ENCODE measurements at regions not wholly inside any gene's neighbourhood (a gene's known extent, or its start where the extent isn't known, plus 50 kb on each side); places are given as distances from the start of the nearest gene placed in this dataset.
A peak's percentile ranks its signal among the peaks of the same experiment; 100 is the strongest.
"Not testable (repeated sequence)": the region's sequence is repeated elsewhere in the genome, so short reads cannot be mapped to it uniquely, and the experiment has no call there.

DNA sequence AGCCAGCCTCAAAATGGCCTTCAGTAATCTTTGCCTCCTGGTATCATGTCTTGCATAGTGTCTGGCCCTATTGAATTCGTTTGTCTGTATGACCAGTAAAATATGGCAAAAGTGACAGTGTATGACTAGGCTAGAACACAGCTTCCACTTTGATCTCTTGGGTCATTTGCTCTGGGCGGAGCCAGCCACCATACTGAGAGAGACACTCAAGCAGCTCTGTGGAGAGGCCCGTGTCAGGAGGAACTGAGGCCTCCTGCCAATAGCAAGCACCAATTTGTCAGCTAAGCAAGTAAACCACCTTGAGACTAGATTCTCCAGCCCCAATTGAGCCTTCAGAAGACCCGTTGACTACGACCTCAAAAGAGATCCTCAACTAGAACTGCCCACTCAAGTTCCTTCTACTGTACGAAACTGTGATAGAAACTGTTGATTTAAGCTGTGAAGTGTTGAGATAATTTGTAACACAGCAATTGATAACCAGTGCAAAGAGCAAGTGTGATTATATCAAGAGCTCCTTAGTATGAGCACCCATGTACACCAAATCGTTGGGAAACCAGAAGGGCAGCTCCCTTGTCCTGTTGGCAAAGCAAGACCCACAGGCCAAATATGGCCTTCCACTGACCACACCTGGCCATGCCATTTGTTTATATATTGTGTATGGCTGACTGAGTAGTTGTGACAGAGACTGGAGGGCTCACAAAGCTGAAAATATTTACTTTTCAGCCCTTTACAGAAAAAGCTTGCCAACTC is 52.7 kb upstream of the SERBP1 start:
- ATAC-seq (replicated peaks) (no peak), DNase-seq (no peak)
- H3K36me3 Mint-ChIP-seq (ENCODE audit: insufficient read depth) = peaks cover 3% of the 10 kb centered on the region
- no peak overlapping the region for H3K27ac Mint-ChIP-seq
- no peaks in the 10 kb centered on the region for H3K4me1 Mint-ChIP-seq (ENCODE audit: low read depth in 2 of 2)
- H3K9me3 Mint-ChIP-seq = no peaks in the 10 kb centered on the region
- H3K27me3 Mint-ChIP-seq = no peaks in the 10 kb centered on the region
- no peak overlapping the region for H3K4me3 Mint-ChIP-seq

DNA sequence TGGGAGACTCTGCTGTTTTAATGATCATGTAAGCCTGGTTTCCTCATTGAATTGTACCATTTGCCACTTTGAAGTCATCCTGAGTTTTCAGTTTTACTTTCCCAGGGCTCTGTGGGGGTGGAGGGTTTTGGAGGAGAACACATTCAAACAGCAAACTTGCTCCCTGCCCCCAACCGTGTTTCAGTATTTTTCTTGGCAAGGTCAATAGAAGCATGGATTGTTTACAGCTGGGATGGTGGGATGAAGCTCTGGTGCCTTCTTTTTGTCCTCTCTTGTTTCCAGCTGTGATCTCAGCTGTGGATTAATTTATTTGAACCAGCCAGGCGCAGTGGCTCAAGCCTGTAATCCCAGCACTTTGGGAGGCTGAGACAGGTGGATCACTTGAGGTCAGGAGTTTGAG is 54.3 kb upstream of the SERBP1 start:
- Mint-ChIP-seq H3K36me3 (ENCODE audit: insufficient read depth) (peaks cover 3% of the 10 kb centered on the region), H3K4me3 (no peak overlapping the region), H3K27me3 (no peaks in the 10 kb centered on the region), H3K4me1 (ENCODE audit: low read depth in 2 of 2) (no peaks in the 10 kb centered on the region), H3K9me3 (no peaks in the 10 kb centered on the region), H3K27ac (no peak overlapping the region)
- no peak for ATAC-seq (replicated peaks)
- DNase-seq = no peak

DNA sequence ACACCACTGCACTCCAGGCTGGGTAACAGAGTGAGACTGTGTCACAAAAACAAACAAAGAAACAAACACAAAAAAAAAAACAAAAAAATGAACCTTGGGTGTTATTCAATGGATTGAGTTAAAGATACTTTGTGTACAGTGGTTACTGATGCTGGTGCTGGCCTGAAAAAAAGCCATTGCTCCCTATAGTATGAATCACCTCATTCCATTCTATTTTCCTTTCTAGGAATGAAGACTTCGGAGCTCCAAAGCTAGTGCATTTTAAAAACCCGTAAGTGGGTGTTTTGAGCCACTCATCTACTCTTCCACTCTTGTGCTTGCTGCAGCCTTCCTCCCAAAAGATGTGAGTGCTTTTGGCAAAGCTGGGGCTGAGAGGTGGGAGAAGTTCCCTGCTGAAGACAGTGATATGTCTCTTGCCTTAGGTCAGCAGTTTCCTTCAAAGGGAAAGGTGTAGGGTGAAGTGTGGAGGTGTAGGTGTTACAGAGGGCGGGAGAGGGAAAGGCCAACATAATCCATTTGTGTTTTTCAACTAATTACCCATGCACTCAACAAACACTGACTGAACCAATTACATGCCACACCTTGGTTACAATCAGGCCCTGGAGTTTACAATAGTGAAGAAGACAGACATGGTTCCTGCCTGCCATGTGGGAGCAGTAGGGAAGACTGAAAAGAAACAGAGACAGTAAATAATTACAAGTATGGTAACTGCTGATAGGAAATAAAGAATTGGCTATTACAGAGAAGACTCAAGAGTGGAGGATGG is 55.0 kb upstream of the SERBP1 start:
- Mint-ChIP-seq H3K9me3 (no peaks in the 10 kb centered on the region), H3K4me1 (ENCODE audit: low read depth in 2 of 2) (no peaks in the 10 kb centered on the region), H3K27ac (no peak overlapping the region), H3K36me3 (ENCODE audit: insufficient read depth) (peaks cover 3% of the 10 kb centered on the region), H3K27me3 (no peaks in the 10 kb centered on the region), H3K4me3 (no peak overlapping the region)
- DNase-seq (no peak), ATAC-seq (replicated peaks) (no peak)

DNA sequence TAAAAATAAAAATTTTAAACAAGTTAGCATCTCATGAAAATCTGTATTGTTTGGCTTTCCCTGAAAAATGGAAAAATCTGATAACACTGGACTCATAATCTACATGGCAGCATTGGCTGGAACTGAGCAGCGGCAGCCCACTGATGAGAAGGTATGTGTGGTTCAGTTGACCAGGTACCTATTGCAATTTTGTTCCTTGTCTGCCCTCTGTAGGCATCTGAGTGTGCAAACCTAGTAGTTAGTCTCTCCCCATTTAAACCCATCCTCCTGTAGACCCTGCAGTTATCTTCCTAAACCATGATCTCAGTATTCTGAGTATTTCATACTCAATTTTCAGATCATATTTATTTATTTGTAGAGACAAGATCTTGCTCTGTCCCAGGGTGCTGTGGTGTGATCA is 59.4 kb upstream of the SERBP1 start:
- Mint-ChIP-seq H3K4me3 (no peak overlapping the region), H3K4me1 (ENCODE audit: low read depth in 2 of 2) (no peaks in the 10 kb centered on the region), H3K27ac (no peak overlapping the region), H3K27me3 (no peaks in the 10 kb centered on the region), H3K36me3 (ENCODE audit: insufficient read depth) (no peaks in the 10 kb centered on the region), H3K9me3 (no peaks in the 10 kb centered on the region)
- no peak for ATAC-seq (replicated peaks)
- no peak for DNase-seq

DNA sequence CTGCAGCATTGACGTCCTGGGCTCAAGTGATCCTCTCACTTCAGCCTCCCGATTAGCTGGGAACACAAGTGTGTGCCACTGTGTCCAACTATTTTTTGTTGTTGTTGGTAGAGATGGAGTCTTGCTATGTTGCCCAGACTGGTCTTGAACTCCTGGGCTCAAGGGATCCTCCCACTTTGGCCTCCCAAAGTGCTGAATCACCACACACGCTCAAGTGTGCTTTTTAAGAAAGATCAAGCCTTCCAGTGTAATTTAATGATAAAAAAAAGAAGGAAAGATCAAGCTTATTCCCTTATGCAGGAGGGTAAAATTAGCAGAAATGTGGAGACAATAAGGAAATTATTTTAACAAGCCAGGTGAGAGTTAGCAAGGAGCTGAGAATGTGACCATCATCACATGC is 61.1 kb upstream of the SERBP1 start:
- H3K4me3 Mint-ChIP-seq = no peak overlapping the region
- no peaks in the 10 kb centered on the region for H3K27me3 Mint-ChIP-seq
- H3K4me1 Mint-ChIP-seq (ENCODE audit: low read depth in 2 of 2) = no peaks in the 10 kb centered on the region
- no peaks in the 10 kb centered on the region for H3K36me3 Mint-ChIP-seq (ENCODE audit: insufficient read depth)
- no peak for ATAC-seq (replicated peaks)
- no peak overlapping the region for H3K27ac Mint-ChIP-seq
- H3K9me3 Mint-ChIP-seq = no peaks in the 10 kb centered on the region
- no peak for DNase-seq

DNA sequence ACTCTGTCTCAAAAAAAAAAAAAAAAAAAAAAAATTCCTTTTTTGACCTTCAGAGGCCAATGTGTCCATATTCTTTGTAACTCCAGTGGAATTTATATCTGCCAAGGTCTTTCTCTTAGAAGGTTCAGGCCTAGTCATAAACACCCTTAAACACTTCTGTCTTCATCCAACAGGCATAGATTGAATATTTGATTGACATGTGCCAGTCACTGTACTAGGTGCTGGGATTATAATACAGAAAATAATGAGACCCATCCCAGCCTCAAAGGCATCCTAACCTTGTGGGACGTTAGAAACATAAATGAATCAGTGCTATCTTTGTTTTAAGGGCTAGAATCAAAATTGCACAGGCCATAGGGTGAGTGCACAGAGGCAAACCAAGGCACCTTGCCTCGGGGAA is 62.9 kb upstream of the SERBP1 start:
- no peaks in the 10 kb centered on the region for H3K27me3 Mint-ChIP-seq

DNA sequence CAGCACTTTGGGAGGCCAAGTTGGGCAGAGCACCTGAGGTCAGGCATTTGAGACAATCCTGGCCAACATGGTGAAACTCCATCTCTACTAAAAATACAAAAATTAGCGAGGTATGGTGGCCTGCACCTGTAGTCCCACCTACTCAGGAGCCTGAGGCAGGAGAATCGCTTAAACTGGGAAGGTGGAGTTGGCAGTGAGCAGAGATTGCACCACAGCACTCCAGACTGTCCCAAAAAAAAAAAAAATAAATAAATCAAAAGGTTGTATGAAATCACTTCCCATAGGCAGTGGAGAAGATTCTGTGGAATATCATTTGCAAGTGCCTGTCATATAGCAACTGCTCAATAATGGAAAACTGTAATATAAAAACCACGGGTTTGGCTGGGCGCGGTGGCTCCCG is 65.1 kb upstream of the SERBP1 start:
- Mint-ChIP-seq H3K4me1 (ENCODE audit: low read depth in 2 of 2) (peaks cover 0 to 1% of the 10 kb centered on the region in 2 donors), H3K4me3 (no peak overlapping the region), H3K36me3 (ENCODE audit: insufficient read depth) (no peaks in the 10 kb centered on the region), H3K27ac (no peak overlapping the region), H3K9me3 (no peaks in the 10 kb centered on the region), H3K27me3 (no peaks in the 10 kb centered on the region)
- ATAC-seq (replicated peaks) = no peak
- no peak for DNase-seq

More for the DNA sequence above, 62.9 kb upstream of the SERBP1 start:
- DNase-seq (no peak), ATAC-seq (replicated peaks) (no peak)
- no peaks in the 10 kb centered on the region for H3K9me3 Mint-ChIP-seq
- no peak overlapping the region for H3K27ac Mint-ChIP-seq
- no peaks in the 10 kb centered on the region for H3K4me1 Mint-ChIP-seq (ENCODE audit: low read depth in 2 of 2)
- H3K36me3 Mint-ChIP-seq (ENCODE audit: insufficient read depth) = no peaks in the 10 kb centered on the region
- no peak overlapping the region for H3K4me3 Mint-ChIP-seq

DNA sequence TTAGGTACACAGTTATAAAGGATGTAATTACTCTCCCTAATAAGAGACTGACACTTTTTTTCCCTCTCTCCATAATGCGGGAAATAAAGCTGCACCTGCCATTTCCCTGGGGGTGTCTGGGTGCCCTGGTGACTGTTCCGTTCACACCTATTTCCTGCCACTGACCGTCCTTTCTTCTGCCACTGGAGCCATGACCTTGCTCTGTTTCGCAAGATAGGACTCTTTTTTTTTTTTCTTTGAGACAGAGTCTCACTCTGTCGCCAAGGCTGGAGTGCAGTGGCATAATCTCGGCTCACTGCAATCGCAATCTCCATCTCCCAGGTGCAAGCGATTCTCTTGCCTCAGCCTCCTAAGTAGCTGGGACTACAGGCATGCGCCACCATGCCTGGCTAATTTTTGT is 66.1 kb upstream of the SERBP1 start:
- no peak overlapping the region for H3K27ac Mint-ChIP-seq
- no peaks in the 10 kb centered on the region for H3K9me3 Mint-ChIP-seq

DNA sequence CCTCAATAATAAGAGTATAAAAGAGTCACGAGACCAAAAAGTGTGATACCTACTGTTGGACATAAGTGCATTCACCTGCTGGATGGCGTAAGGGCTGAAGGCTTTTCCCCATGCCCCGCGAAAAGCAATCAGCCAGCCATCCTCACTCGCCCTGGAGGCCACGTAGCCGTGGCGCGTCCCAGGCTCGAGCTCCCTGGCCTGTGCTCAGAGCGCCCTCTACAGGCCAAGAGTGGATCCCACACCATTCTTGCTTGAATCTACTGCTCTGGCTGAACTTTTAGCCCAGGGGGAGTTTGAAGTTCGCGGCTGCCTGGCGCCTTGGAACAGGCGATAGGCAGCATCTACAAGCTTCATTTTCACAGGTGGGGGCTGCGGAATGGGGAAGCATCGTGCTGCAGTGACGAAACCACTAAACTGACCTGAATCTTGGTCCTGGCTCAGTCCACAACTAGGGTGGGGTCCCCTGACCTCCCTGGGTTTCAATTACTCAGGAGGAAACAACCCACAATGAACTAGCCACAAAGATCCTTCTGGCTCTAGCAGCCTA is 70.3 kb upstream of the SERBP1 start:
- Mint-ChIP-seq H3K4me3 (peak overlapping the region in 1 of 2 donors; percentile 33), H3K4me1 (ENCODE audit: low read depth in 2 of 2) (peaks cover 3 to 4% of the 10 kb centered on the region in 2 donors), H3K27ac (no peak overlapping the region), H3K36me3 (ENCODE audit: insufficient read depth) (no peaks in the 10 kb centered on the region), H3K9me3 (no peaks in the 10 kb centered on the region), H3K27me3 (peaks cover 0 to 5% of the 10 kb centered on the region in 2 donors)
- peak; percentile 100 for ATAC-seq (replicated peaks)
- DNase-seq = peak; percentile 83 to 85 (median 84)

More for the DNA sequence above, 66.1 kb upstream of the SERBP1 start:
- DNase-seq (no peak), ATAC-seq (replicated peaks) (no peak)
- no peaks in the 10 kb centered on the region for H3K27me3 Mint-ChIP-seq
- no peak overlapping the region for H3K4me3 Mint-ChIP-seq
- H3K36me3 Mint-ChIP-seq (ENCODE audit: insufficient read depth) = no peaks in the 10 kb centered on the region
- peaks cover 3 to 4% of the 10 kb centered on the region in 2 donors for H3K4me1 Mint-ChIP-seq (ENCODE audit: low read depth in 2 of 2)

DNA sequence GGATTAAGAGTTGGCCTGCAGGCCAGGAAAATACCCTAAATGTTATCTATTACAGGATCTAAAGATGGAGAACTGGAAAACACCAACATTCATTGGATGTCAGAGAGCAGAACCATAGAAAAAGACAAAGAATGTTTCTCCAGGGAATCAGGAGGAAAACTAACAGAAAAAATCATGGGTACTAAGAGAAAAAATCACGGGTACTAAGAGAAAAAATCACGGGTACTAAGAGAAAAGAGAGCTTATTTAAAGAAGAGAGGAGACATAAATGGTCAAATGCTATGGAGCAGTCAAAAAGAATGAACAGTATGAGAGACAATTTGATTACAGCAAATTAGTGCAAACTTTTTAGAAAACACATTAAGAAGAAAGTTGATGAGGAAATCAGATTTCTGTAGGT is 73.8 kb upstream of the SERBP1 start:
- ATAC-seq (replicated peaks) (no peak), DNase-seq (no peak)
- peaks cover 0 to 5% of the 10 kb centered on the region in 2 donors for H3K27me3 Mint-ChIP-seq
- H3K9me3 Mint-ChIP-seq = no peaks in the 10 kb centered on the region
- H3K4me3 Mint-ChIP-seq = no peak overlapping the region
- no peaks in the 10 kb centered on the region for H3K36me3 Mint-ChIP-seq (ENCODE audit: insufficient read depth)
- peaks cover 3 to 4% of the 10 kb centered on the region in 2 donors for H3K4me1 Mint-ChIP-seq (ENCODE audit: low read depth in 2 of 2)
- H3K27ac Mint-ChIP-seq = no peak overlapping the region

DNA sequence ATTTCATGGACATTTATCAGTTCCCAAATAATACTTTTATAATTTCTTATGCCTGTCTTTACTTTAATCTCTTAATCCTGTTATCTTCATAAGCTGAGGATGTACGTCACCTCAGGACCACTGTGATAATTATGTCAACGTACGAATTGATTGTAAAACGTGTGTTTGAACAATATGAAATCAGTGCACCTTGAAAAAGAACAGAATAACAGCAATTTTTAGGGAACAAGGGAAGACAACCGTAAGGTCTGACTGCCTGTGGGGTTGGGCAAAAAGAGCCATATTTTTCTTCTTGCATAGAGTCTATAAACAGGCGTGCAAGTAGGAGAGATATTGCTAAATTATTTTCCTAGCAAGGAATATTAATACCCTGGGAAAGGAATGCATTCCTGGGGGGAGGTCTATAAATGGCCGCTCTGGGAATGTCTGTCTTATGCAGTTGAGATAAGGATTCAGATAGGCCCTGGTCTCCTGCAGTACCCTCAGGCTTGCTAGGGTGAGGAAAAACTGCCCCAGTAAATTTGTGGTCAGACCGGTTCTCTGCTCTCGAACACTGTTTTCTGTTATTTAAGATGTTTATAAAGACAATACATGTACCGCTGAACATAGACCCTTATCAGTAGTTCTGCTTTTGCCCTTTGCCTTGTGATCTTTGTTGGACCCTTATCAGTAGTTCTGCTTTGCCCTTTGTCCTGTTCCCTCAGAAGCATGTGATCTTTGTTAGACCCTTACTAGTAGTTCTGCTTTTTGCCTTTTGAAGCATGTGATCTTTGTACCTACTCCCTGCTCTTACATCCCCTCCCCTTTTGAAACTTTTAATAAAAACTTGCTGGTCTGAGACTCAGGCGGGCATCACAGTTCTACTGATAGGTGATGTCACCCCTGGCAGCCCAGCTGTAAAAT is 83.4 kb upstream of the SERBP1 start:
- not testable (repeated sequence) for H3K36me3 Mint-ChIP-seq (ENCODE audit: insufficient read depth); H3K9me3 Mint-ChIP-seq
- peaks cover 10 to 17% of the 10 kb centered on the region in 2 donors for H3K27me3 Mint-ChIP-seq

DNA sequence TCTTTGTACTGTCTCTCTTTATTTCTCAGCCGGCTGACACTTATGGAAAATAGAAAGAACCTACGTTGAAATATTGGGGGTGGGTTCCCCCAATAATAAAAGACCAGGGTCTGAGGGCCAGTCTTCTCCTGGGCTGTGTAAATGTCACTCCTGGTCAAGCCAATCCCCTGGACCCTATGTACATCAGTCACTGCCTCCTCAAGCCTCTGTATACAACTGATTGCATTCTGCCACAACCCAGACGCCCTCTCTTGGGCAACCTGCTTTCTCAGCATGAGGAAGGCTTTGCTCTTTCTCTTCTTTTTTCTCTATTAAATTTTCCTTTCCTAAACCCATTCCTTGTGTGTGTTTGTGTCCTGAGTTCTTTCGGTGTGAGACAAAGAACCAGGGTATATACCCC is 84.1 kb upstream of the SERBP1 start:
- Mint-ChIP-seq H3K9me3 (peaks cover 5 to 10% of the 10 kb centered on the region in 2 donors), H3K27me3 (peaks cover 10 to 17% of the 10 kb centered on the region in 2 donors), H3K4me3 (no peak overlapping the region), H3K36me3 (ENCODE audit: insufficient read depth) (no peaks in the 10 kb centered on the region), H3K4me1 (ENCODE audit: low read depth in 2 of 2) (no peaks in the 10 kb centered on the region), H3K27ac (no peak overlapping the region)
- no peak for ATAC-seq (replicated peaks)
- DNase-seq = no peak

More for the DNA sequence above, 83.4 kb upstream of the SERBP1 start:
- not testable (repeated sequence) for H3K4me1 Mint-ChIP-seq (ENCODE audit: low read depth in 2 of 2); ATAC-seq (replicated peaks); DNase-seq; H3K4me3 Mint-ChIP-seq; H3K27ac Mint-ChIP-seq

DNA sequence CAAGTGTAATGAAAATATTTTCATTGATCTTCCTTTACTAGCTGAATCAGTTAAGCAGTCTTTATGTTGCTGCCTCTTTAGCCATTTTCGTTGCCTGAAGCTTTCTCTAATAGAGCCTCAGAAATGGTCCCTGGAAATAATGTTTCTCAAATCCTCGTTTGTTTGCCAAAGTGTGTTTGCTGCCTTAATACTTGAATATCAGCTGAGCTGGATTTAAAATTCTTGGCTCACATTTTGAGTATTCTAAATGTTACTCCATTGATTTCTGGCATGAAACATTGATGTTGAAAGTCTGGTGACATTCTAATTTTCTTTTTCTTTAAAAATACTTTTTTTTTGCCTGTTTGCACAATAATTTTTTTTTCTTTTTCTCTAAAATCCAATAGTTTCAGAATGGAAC is 84.6 kb upstream of the SERBP1 start:
- Mint-ChIP-seq H3K27me3 (peaks cover 10 to 17% of the 10 kb centered on the region in 2 donors), H3K9me3 (peaks cover 5 to 10% of the 10 kb centered on the region in 2 donors), H3K36me3 (ENCODE audit: insufficient read depth) (no peaks in the 10 kb centered on the region), H3K4me3 (no peak overlapping the region), H3K4me1 (ENCODE audit: low read depth in 2 of 2) (no peaks in the 10 kb centered on the region), H3K27ac (no peak overlapping the region)
- ATAC-seq (replicated peaks) (no peak), DNase-seq (no peak)

All from effector memory CD8-positive, alpha-beta T cell (primary cell).